Lung (tissue), 11 donors: ENCODE measurements at regions not wholly inside any gene's neighbourhood (a gene's known extent, or its start where the extent isn't known, plus 50 kb on each side); places are given as distances from the start of the nearest gene placed in this dataset.

ENCODE experiments used
- ATAC-seq: fragments of 200-7000 bp; cut with Tn5 transposase; one replicate; pipeline ENCODE4 v1.9.1; 2020; ENCODE audit warnings: moderate number of reproducible peaks; ENCODE audit not compliant: insufficient read depth, low FRiP score
- DNase-seq, 3 donors: peaks; one replicate each; pipeline ENCODE4 v3.0.0-alpha.2; 2013 to 2017
- H3K27ac ChIP-seq, 2 donors: one replicate each; pipeline ENCODE4 v1.5.1; 2013; ENCODE audit warnings: mild to moderate bottlenecking in 2 of 2, moderate library complexity in 2 of 2, control low read depth in 1 of 2, inconsistent platforms in 1 of 2, low read depth in 1 of 2, low read length in 1 of 2
- H3K27me3 ChIP-seq, 3 donors: one replicate each; pipeline ENCODE4 v1.5.1; 2013; ENCODE audit warnings: low read length in 2 of 3; ENCODE audit not compliant: control insufficient read depth in 3 of 3, insufficient read depth in 3 of 3
- H3K36me3 ChIP-seq, 4 donors: one replicate each; pipeline ENCODE4 v1.5.1; 2013; ENCODE audit warnings: low read length in 4 of 4, mild to moderate bottlenecking in 1 of 4, moderate library complexity in 1 of 4; ENCODE audit not compliant: control insufficient read depth in 4 of 4, insufficient read depth in 4 of 4
- H3K4me1 ChIP-seq, 5 donors: one replicate each; pipeline ENCODE4 v1.5.1; 2013; ENCODE audit warnings: low read length in 5 of 5, mild to moderate bottlenecking in 2 of 5, moderate library complexity in 1 of 5; ENCODE audit not compliant: control insufficient read depth in 5 of 5, insufficient read depth in 5 of 5
- H3K4me3 ChIP-seq: one replicate; pipeline ENCODE4 v1.5.1; 2013; ENCODE audit warnings: mild to moderate bottlenecking, control low read depth, moderate library complexity
- H3K9ac ChIP-seq, 2 donors: one replicate each; pipeline ENCODE4 v1.5.1; 2013; ENCODE audit warnings: low read length in 2 of 2, control low read depth in 1 of 2; ENCODE audit not compliant: insufficient read depth in 1 of 2
- H3K9me3 ChIP-seq, 4 donors: one replicate each; pipeline ENCODE4 v1.5.1; 2013; ENCODE audit warnings: low read length in 3 of 4, mild to moderate bottlenecking in 1 of 4, moderate library complexity in 1 of 4; ENCODE audit not compliant: control insufficient read depth in 4 of 4, insufficient read depth in 3 of 4
- CTCF ChIP-seq: IDR thresholded peaks from 2 replicates; pipeline ENCODE4 v1.5.1; 2012; ENCODE audit warnings: mild to moderate bottlenecking; ENCODE audit errors: control extremely low read depth, extremely low read depth
- WGBS, 2 donors: extraction: QIAGEN DNeasy Blood & Tissue Kit; methylation state at CpG; one replicate each; pipeline ENCODE4 v1.1.7; 2013; 5-methylcytosine and 5-hydroxymethylcytosine counted together
- donor health status: control.
- donor health status: control.
- donor health status: Bipolar disorder and iron deficiency.
- donor health status: healthy.
- donor health status: DM: yes; HTN: yes; CAD: no.

- H3K9me3 ChIP-seq, result peaks cover 0 to 3% (median 0%) of the 10 kb centered on the region in 4 donors
- TF ChIP-seq CTCF, result no peak
- H3K4me3 ChIP-seq, result no peak overlapping the region
- H3K4me1 ChIP-seq, result peaks cover 0 to 56% (median 0%) of the 10 kb centered on the region in 5 donors
- DNase-seq (no peak), ATAC-seq (no peak)
- no peak overlapping the region for H3K27ac ChIP-seq
- no peaks in the 10 kb centered on the region for H3K27me3 ChIP-seq
- peaks cover 0 to 12% (median 4%) of the 10 kb centered on the region in 4 donors for H3K36me3 ChIP-seq
- H3K9ac ChIP-seq, result no peak overlapping the region
- WGBS, 2 donors, result 24 to 54% methylated on average over 4 of the region's 4 CpGs
These were observed 159.0 kb upstream of the PZP start for GRCh38 chr12:9367201-9367600.

- Histone ChIP-seq H3K9ac (peak overlapping the region in 1 of 2 donors; percentile 48), H3K27ac (no peak overlapping the region), H3K9me3 (peaks cover 0 to 3% (median 0%) of the 10 kb centered on the region in 4 donors), H3K4me3 (no peak overlapping the region), H3K27me3 (no peaks in the 10 kb centered on the region), H3K4me1 (peaks cover 0 to 56% (median 0%) of the 10 kb centered on the region in 5 donors), H3K36me3 (peaks cover 0 to 13% (median 0%) of the 10 kb centered on the region in 4 donors)
- TF ChIP-seq CTCF, result no peak
- 44 to 56% methylated on average over 2 of the region's 2 CpGs for WGBS, 2 donors
- DNase-seq (no peak), ATAC-seq (no peak)
These were observed 157.1 kb upstream of the PZP start for GRCh38 chr12:9365296-9365695.

GRCh38 chr12:9364224-9365176 lies 156.3 kb upstream of the PZP start:
- H3K36me3 ChIP-seq, result peaks cover 0 to 13% (median 0%) of the 10 kb centered on the region in 4 donors
- H3K27ac ChIP-seq, result no peak overlapping the region
- peak overlapping the region in 1 of 2 donors; percentile 40 for H3K9ac ChIP-seq
- no peak overlapping the region for H3K4me3 ChIP-seq
- peaks cover 0 to 54% (median 0%) of the 10 kb centered on the region in 5 donors for H3K4me1 ChIP-seq
- no peak for TF ChIP-seq CTCF
- H3K27me3 ChIP-seq, result no peaks in the 10 kb centered on the region
- WGBS, 2 donors, result 48 to 52% methylated on average over 13 of the region's 13 CpGs
- no peak for DNase-seq
- no peak for ATAC-seq
- H3K9me3 ChIP-seq, result peaks cover 0 to 5% (median 0%) of the 10 kb centered on the region in 4 donors
